ENCODE measurements at regions not wholly inside any gene's neighbourhood (a gene's known extent, or its start where the extent isn't known, plus 50 kb on each side); places are given as distances from the start of the nearest gene placed in this dataset.

- H3K27ac Mint-ChIP-seq, result no peak overlapping the region
- H3K4me3 Mint-ChIP-seq, result no peak overlapping the region
- ATAC-seq (no peak), DNase-seq (no peak)
- H3K4me1 Mint-ChIP-seq, result no peaks in the 10 kb centered on the region
- H3K9me3 Mint-ChIP-seq, result no peaks in the 10 kb centered on the region
- H3K36me3 Mint-ChIP-seq (ENCODE audit: low read depth), result no peaks in the 10 kb centered on the region
- H3K27me3 Mint-ChIP-seq, result peaks cover 6% of the 10 kb centered on the region
These were observed 249.8 kb downstream of the CYP26B1 start for GRCh38 chr2:71897836-71898235.

- H3K27ac Mint-ChIP-seq, result no peak overlapping the region
- no peaks in the 10 kb centered on the region for H3K36me3 Mint-ChIP-seq (ENCODE audit: low read depth)
- no peak overlapping the region for H3K4me3 Mint-ChIP-seq
- no peaks in the 10 kb centered on the region for H3K4me1 Mint-ChIP-seq
- H3K27me3 Mint-ChIP-seq, result peaks cover 6% of the 10 kb centered on the region
- H3K9me3 Mint-ChIP-seq, result no peaks in the 10 kb centered on the region
- ATAC-seq (peak; percentile 11), DNase-seq (no peak)
These were observed 250.6 kb downstream of the CYP26B1 start for GRCh38 chr2:71897137-71897480.

GRCh38 chr2:71896385-71897136, 251.1 kb downstream of the CYP26B1 start:
- Mint-ChIP-seq H3K27me3 (peaks cover 10% of the 10 kb centered on the region), H3K36me3 (ENCODE audit: low read depth) (no peaks in the 10 kb centered on the region), H3K4me3 (no peak overlapping the region), H3K4me1 (no peaks in the 10 kb centered on the region), H3K9me3 (no peaks in the 10 kb centered on the region), H3K27ac (no peak overlapping the region)
- DNase-seq (no peak), ATAC-seq (no peak)

- DNase-seq, result no peak
- Mint-ChIP-seq H3K27ac (no peak overlapping the region), H3K4me3 (no peak overlapping the region), H3K4me1 (no peaks in the 10 kb centered on the region), H3K27me3 (peaks cover 11% of the 10 kb centered on the region), H3K9me3 (no peaks in the 10 kb centered on the region), H3K36me3 (ENCODE audit: low read depth) (no peaks in the 10 kb centered on the region)
- no peak for ATAC-seq
These were observed 252.1 kb downstream of the CYP26B1 start for GRCh38 chr2:71895320-71896161.

GRCh38 chr2:71894261-71894660, 253.4 kb downstream of the CYP26B1 start:
- H3K4me3 Mint-ChIP-seq, result no peak overlapping the region
- no peak for ATAC-seq

GRCh38 chr2:71893646-71894045, 254.0 kb downstream of the CYP26B1 start:
- no peak overlapping the region for H3K4me3 Mint-ChIP-seq
- H3K27ac Mint-ChIP-seq, result no peak overlapping the region
- no peaks in the 10 kb centered on the region for H3K36me3 Mint-ChIP-seq (ENCODE audit: low read depth)
- H3K4me1 Mint-ChIP-seq, result no peaks in the 10 kb centered on the region
- no peak for DNase-seq
- no peak for ATAC-seq
- H3K9me3 Mint-ChIP-seq, result no peaks in the 10 kb centered on the region
- H3K27me3 Mint-ChIP-seq, result peaks cover 9% of the 10 kb centered on the region

More at GRCh38 chr2:71894261-71894660, 253.4 kb downstream of the CYP26B1 start:
- Mint-ChIP-seq H3K4me1 (no peaks in the 10 kb centered on the region), H3K9me3 (no peaks in the 10 kb centered on the region), H3K27ac (no peak overlapping the region), H3K27me3 (peaks cover 9% of the 10 kb centered on the region), H3K36me3 (ENCODE audit: low read depth) (no peaks in the 10 kb centered on the region)
- no peak for DNase-seq

GRCh38 chr2:71892896-71893295, 254.8 kb downstream of the CYP26B1 start:
- Mint-ChIP-seq H3K27ac (no peak overlapping the region), H3K27me3 (peaks cover 9% of the 10 kb centered on the region), H3K9me3 (no peaks in the 10 kb centered on the region), H3K4me3 (no peak overlapping the region), H3K36me3 (ENCODE audit: low read depth) (no peaks in the 10 kb centered on the region), H3K4me1 (no peaks in the 10 kb centered on the region)
- no peak for DNase-seq
- no peak for ATAC-seq

- Mint-ChIP-seq H3K9me3 (no peaks in the 10 kb centered on the region), H3K36me3 (ENCODE audit: low read depth) (no peaks in the 10 kb centered on the region), H3K4me3 (no peak overlapping the region), H3K4me1 (no peaks in the 10 kb centered on the region), H3K27ac (no peak overlapping the region), H3K27me3 (peaks cover 9% of the 10 kb centered on the region)
- ATAC-seq, result no peak
- DNase-seq, result no peak
These were observed 255.3 kb downstream of the CYP26B1 start for GRCh38 chr2:71892423-71892730.

GRCh38 chr2:71891719-71892422, 255.8 kb downstream of the CYP26B1 start:
- H3K9me3 Mint-ChIP-seq, result no peaks in the 10 kb centered on the region
- H3K4me3 Mint-ChIP-seq, result no peak overlapping the region
- no peaks in the 10 kb centered on the region for H3K36me3 Mint-ChIP-seq (ENCODE audit: low read depth)
- peaks cover 9% of the 10 kb centered on the region for H3K27me3 Mint-ChIP-seq
- H3K27ac Mint-ChIP-seq, result no peak overlapping the region
- H3K4me1 Mint-ChIP-seq, result no peaks in the 10 kb centered on the region
- no peak for DNase-seq
- no peak for ATAC-seq

- no peaks in the 10 kb centered on the region for H3K4me1 Mint-ChIP-seq
- H3K4me3 Mint-ChIP-seq, result no peak overlapping the region
- H3K27me3 Mint-ChIP-seq, result peaks cover 9% of the 10 kb centered on the region
- no peaks in the 10 kb centered on the region for H3K9me3 Mint-ChIP-seq
- no peak overlapping the region for H3K27ac Mint-ChIP-seq
- ATAC-seq (no peak), DNase-seq (no peak)
- no peaks in the 10 kb centered on the region for H3K36me3 Mint-ChIP-seq (ENCODE audit: low read depth)
These were observed 256.5 kb downstream of the CYP26B1 start for GRCh38 chr2:71891155-71891554.

- no peaks in the 10 kb centered on the region for H3K36me3 Mint-ChIP-seq (ENCODE audit: low read depth)
- no peak overlapping the region for H3K4me3 Mint-ChIP-seq
- no peak overlapping the region for H3K27ac Mint-ChIP-seq
- no peak for ATAC-seq
- peaks cover 8% of the 10 kb centered on the region for H3K27me3 Mint-ChIP-seq
- no peaks in the 10 kb centered on the region for H3K4me1 Mint-ChIP-seq
- DNase-seq, result no peak
- H3K9me3 Mint-ChIP-seq, result no peaks in the 10 kb centered on the region
These were observed 257.6 kb downstream of the CYP26B1 start for GRCh38 chr2:71889759-71890684.

- no peak overlapping the region for H3K27ac Mint-ChIP-seq
- H3K4me1 Mint-ChIP-seq, result no peaks in the 10 kb centered on the region
- no peaks in the 10 kb centered on the region for H3K36me3 Mint-ChIP-seq (ENCODE audit: low read depth)
- H3K27me3 Mint-ChIP-seq, result peaks cover 7% of the 10 kb centered on the region
- no peak overlapping the region for H3K4me3 Mint-ChIP-seq
- no peaks in the 10 kb centered on the region for H3K9me3 Mint-ChIP-seq
- no peak for ATAC-seq
- DNase-seq, result no peak
These were observed 258.8 kb downstream of the CYP26B1 start for GRCh38 chr2:71888751-71889445.

GRCh38 chr2:71887196-71887595, 260.5 kb downstream of the CYP26B1 start:
- Mint-ChIP-seq H3K27ac (no peak overlapping the region), H3K4me1 (no peaks in the 10 kb centered on the region), H3K27me3 (peaks cover 7% of the 10 kb centered on the region), H3K36me3 (ENCODE audit: low read depth) (no peaks in the 10 kb centered on the region), H3K4me3 (no peak overlapping the region), H3K9me3 (no peaks in the 10 kb centered on the region)
- no peak for DNase-seq
- no peak for ATAC-seq

GRCh38 chr2:71886241-71886640, 261.4 kb downstream of the CYP26B1 start:
- no peak overlapping the region for H3K4me3 Mint-ChIP-seq
- H3K9me3 Mint-ChIP-seq, result no peaks in the 10 kb centered on the region
- no peaks in the 10 kb centered on the region for H3K36me3 Mint-ChIP-seq (ENCODE audit: low read depth)
- no peak overlapping the region for H3K27ac Mint-ChIP-seq
- peaks cover 1% of the 10 kb centered on the region for H3K27me3 Mint-ChIP-seq
- ATAC-seq (no peak), DNase-seq (no peak)
- no peaks in the 10 kb centered on the region for H3K4me1 Mint-ChIP-seq

Data from activated naive CD8-positive, alpha-beta T cell treated with anti-CD3 and anti-CD28 coated beads, Interleukin-2, amount 50 U/mL, for 24 hours (primary cell).